ENCODE measurements at regions not wholly inside any gene's neighbourhood (a gene's known extent, or its start where the extent isn't known, plus 50 kb on each side); places are given as distances from the start of the nearest gene placed in this dataset.

GRCh38 chr1:81398041-81398440 is 402.7 kb upstream of the ADGRL2 start:
- H3K4me1 Mint-ChIP-seq, result no peaks in the 10 kb centered on the region
- H3K27ac Mint-ChIP-seq, result no peak overlapping the region
- H3K9me3 ChIP-seq (ENCODE audit: control insufficient read depth, low read length), result no peaks in the 10 kb centered on the region
- H3K9me3 Mint-ChIP-seq, result peaks cover 6% of the 10 kb centered on the region
- H3K4me1 ChIP-seq (ENCODE audit: control insufficient read depth, insufficient read depth, low read length), result no peaks in the 10 kb centered on the region
- no peak for DNase-seq
- no peaks in the 10 kb centered on the region for H3K27me3 ChIP-seq (ENCODE audit: control insufficient read depth, insufficient read depth, low read length, poor library complexity, severe bottlenecking)
- no peaks in the 10 kb centered on the region for H3K27me3 Mint-ChIP-seq (ENCODE audit: insufficient read depth)
- no peaks in the 10 kb centered on the region for H3K36me3 Mint-ChIP-seq (ENCODE audit: low read depth)
- TF ChIP-seq CTCF (conservative IDR thresholded peaks at IDR 0.05), result no peak
- H3K9ac ChIP-seq (ENCODE audit: extremely low read depth, low read length, poor library complexity, severe bottlenecking), result no peak overlapping the region
- no peak overlapping the region for H3K4me3 ChIP-seq (ENCODE audit: low read length)
- no peaks in the 10 kb centered on the region for H3K36me3 ChIP-seq (ENCODE audit: control insufficient read depth, insufficient read depth, low read length)
- no peak overlapping the region for H3K27ac ChIP-seq (ENCODE audit: low read depth, low read length)
- H3K4me3 Mint-ChIP-seq, result no peak overlapping the region

GRCh38 chr1:81392526-81393226 is 408.1 kb upstream of the ADGRL2 start:
- H3K4me1 Mint-ChIP-seq, result no peaks in the 10 kb centered on the region
- DNase-seq, result no peak
- no peak for TF ChIP-seq CTCF (conservative IDR thresholded peaks at IDR 0.05)
- no peak overlapping the region for H3K27ac Mint-ChIP-seq
- no peaks in the 10 kb centered on the region for H3K9me3 Mint-ChIP-seq
- H3K4me3 Mint-ChIP-seq, result no peak overlapping the region
- Histone ChIP-seq H3K27me3 (ENCODE audit: control insufficient read depth, insufficient read depth, low read length, poor library complexity, severe bottlenecking) (no peaks in the 10 kb centered on the region), H3K4me1 (ENCODE audit: control insufficient read depth, insufficient read depth, low read length) (no peaks in the 10 kb centered on the region), H3K27ac (ENCODE audit: low read depth, low read length) (no peak overlapping the region), H3K9me3 (ENCODE audit: control insufficient read depth, low read length) (no peaks in the 10 kb centered on the region), H3K36me3 (ENCODE audit: control insufficient read depth, insufficient read depth, low read length) (no peaks in the 10 kb centered on the region), H3K9ac (ENCODE audit: extremely low read depth, low read length, poor library complexity, severe bottlenecking) (no peak overlapping the region), H3K4me3 (ENCODE audit: low read length) (no peak overlapping the region)
- H3K36me3 Mint-ChIP-seq (ENCODE audit: low read depth), result no peaks in the 10 kb centered on the region
- H3K27me3 Mint-ChIP-seq (ENCODE audit: insufficient read depth), result no peaks in the 10 kb centered on the region

- no peak for TF ChIP-seq CTCF (conservative IDR thresholded peaks at IDR 0.05)
- H3K4me1 Mint-ChIP-seq, result no peaks in the 10 kb centered on the region
- 81 to 90% methylated on average over 4 of the region's 4 CpGs for WGBS, 2 experiments (ENCODE audit: insufficient coverage in 1 of 2, insufficient read length in 1 of 2)
- Histone ChIP-seq H3K27me3 (ENCODE audit: control insufficient read depth, insufficient read depth, low read length, poor library complexity, severe bottlenecking) (no peaks in the 10 kb centered on the region), H3K27ac (ENCODE audit: low read depth, low read length) (no peak overlapping the region), H3K36me3 (ENCODE audit: control insufficient read depth, insufficient read depth, low read length) (no peaks in the 10 kb centered on the region), H3K4me3 (ENCODE audit: low read length) (no peak overlapping the region), H3K9me3 (ENCODE audit: control insufficient read depth, low read length) (no peaks in the 10 kb centered on the region), H3K9ac (ENCODE audit: extremely low read depth, low read length, poor library complexity, severe bottlenecking) (no peak overlapping the region), H3K4me1 (ENCODE audit: control insufficient read depth, insufficient read depth, low read length) (no peaks in the 10 kb centered on the region)
- H3K27me3 Mint-ChIP-seq (ENCODE audit: insufficient read depth), result no peaks in the 10 kb centered on the region
- no peak overlapping the region for H3K27ac Mint-ChIP-seq
- H3K9me3 Mint-ChIP-seq, result no peaks in the 10 kb centered on the region
- H3K36me3 Mint-ChIP-seq (ENCODE audit: low read depth), result no peaks in the 10 kb centered on the region
- H3K4me3 Mint-ChIP-seq, result no peak overlapping the region
- no peak for DNase-seq
Observed at GRCh38 chr1:81391125-81391828, 409.5 kb upstream of the ADGRL2 start.

Data from endodermal cell (in vitro differentiated cells).